ES-I3 (cell line): ENCODE measurements at regions not wholly inside any gene's neighbourhood (a gene's known extent, or its start where the extent isn't known, plus 50 kb on each side); places are given as distances from the start of the nearest gene placed in this dataset.

ENCODE experiments used
- H3K36me3 ChIP-seq: 2 replicates; pipeline ENCODE4 v1.6.1; 2013; ENCODE audit warnings: mild to moderate bottlenecking, low read length, control low read depth, moderate library complexity; ENCODE audit not compliant: insufficient read depth
- H3K4me1 ChIP-seq: 2 replicates; pipeline ENCODE4 v1.6.1; 2013; ENCODE audit warnings: mild to moderate bottlenecking, control low read depth, low read length; ENCODE audit not compliant: insufficient read depth
- H3K9ac ChIP-seq: 2 replicates; pipeline ENCODE4 v1.6.1; 2013; ENCODE audit warnings: low read depth, mild to moderate bottlenecking, low read length, moderate library complexity
- H3K9me3 ChIP-seq: 2 replicates; pipeline ENCODE4 v1.6.1; 2013; ENCODE audit warnings: mild to moderate bottlenecking, low read length, moderate library complexity; ENCODE audit not compliant: control insufficient read depth, insufficient read depth

DNA sequence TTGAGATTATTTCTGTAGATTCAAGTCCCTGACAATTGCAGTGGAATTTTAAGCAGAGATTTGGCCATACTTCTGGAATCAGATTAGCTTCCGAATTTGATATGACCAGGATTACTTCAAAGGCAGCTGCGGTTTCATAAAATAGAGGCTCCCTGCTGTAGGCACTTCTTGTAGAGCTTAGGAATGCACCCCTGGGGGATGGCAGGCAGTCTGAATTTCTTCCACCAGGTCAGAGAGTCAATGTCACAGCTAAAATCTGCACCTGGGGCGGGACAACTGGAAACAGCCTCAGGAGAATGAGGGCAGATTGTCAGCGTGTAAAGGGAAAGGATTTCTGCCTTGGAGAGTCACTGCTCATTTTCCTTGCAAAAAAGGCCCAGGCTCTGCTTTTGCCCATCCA is 182.6 kb downstream of the ARRDC4 start:
- Histone ChIP-seq H3K4me1 (no peaks in the 10 kb centered on the region), H3K9ac (no peak overlapping the region), H3K36me3 (no peaks in the 10 kb centered on the region), H3K9me3 (no peaks in the 10 kb centered on the region)

DNA sequence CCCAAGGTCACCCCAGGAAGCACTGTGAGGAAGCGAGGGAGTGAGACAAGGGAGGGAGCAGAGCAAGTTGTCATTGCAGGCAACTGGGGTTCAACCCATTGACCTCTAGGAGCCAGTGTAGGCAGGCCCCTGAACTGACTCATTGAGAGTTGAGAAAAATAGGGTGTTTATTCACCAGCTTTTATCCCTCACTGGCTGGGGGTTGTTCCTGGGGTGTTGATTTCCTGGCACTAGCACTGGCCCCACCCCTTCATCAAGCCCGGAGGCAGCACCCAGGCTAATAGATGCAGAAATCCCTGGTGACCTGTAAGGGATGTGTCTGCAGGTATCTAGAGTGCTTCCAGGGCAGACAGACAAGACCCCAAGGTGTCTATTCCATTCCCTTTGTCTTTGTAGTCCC is 183.9 kb downstream of the ARRDC4 start:
- H3K9me3 ChIP-seq, result no peaks in the 10 kb centered on the region
- no peak overlapping the region for H3K9ac ChIP-seq
- H3K4me1 ChIP-seq, result no peaks in the 10 kb centered on the region
- no peaks in the 10 kb centered on the region for H3K36me3 ChIP-seq

DNA sequence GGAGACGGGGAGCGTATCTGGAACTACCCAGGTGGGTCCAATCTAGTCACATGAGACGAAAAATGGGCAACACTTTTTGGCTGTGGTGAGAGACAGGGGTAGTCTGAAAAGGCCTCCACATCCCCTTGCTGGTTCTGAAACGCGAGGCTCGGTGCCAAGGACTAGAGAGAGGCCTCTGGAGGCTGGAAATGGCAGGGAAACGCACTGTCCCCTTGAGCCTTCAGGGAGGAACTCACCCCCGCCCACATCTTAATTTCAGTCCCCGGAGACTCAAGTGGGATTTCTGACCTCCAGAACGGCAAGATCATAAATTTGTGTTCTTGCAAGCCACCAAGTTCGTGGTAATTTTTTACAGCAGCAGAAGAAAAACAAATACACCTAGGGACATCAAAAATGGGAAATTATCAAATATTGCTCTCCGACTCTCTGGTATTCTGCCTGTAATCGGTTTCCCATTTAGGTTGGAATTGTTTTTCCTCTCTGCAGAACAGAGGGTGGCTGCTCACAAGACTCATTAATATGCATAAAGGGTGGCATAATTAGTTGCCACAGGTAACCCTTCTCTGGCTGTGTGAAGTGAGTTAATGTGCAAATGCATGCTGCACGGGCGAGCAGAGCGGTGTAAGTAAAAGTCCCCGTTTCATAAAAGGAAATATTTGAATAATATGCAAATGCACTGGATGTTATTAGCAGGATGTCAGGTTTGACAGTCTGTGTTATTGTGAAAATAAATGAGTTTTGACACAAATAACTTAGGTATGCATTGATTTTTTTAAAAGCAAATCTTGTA is 185.7 kb downstream of the ARRDC4 start:
- H3K9me3 ChIP-seq, result no peaks in the 10 kb centered on the region
- no peaks in the 10 kb centered on the region for H3K36me3 ChIP-seq
- no peak overlapping the region for H3K9ac ChIP-seq
- H3K4me1 ChIP-seq, result no peaks in the 10 kb centered on the region

DNA sequence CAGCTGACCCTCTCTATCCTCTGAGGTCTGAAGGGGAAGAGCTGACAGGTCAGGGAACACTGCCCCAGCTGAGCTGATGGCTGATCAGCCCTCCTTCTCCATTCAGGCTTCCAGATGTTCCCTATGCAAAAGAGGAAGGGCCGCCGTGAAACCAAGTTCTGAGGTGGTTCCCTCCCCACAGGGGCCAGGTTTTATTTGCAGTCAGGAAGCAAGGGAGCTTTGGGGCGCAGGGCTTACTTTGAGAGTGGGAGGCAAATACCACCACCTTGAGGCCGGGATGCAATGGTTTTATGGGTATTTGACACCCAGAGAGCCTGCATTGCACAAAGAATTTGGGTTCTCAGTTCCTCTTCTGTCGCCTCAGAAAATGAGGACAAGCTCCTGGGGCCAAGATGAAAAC is 186.9 kb downstream of the ARRDC4 start:
- no peaks in the 10 kb centered on the region for H3K36me3 ChIP-seq
- H3K9me3 ChIP-seq, result no peaks in the 10 kb centered on the region
- no peaks in the 10 kb centered on the region for H3K4me1 ChIP-seq
- no peak overlapping the region for H3K9ac ChIP-seq

DNA sequence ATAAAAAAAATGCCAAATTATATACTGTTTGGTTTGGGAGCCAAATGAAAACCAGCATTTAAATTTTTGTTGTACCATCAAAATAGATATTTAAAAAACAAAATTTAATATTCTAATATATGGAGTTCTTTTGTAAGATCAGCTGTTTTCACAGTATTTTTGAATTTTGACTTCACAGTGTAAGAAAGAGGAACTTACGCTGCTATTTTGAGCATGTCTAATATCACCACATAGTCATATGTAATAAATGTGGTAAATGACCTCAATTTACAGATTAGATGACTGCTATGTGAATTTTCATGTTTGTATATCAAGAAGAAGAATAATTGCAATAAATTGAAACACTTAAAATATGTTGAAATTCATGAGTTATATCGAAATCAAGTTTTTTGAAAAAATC is 189.6 kb downstream of the ARRDC4 start:
- Histone ChIP-seq H3K4me1 (no peaks in the 10 kb centered on the region), H3K36me3 (no peaks in the 10 kb centered on the region), H3K9me3 (no peaks in the 10 kb centered on the region), H3K9ac (no peak overlapping the region)

- H3K9me3 ChIP-seq, result no peaks in the 10 kb centered on the region
- no peaks in the 10 kb centered on the region for H3K36me3 ChIP-seq
- no peaks in the 10 kb centered on the region for H3K4me1 ChIP-seq
- H3K9ac ChIP-seq, result no peak overlapping the region
These were observed 190.0 kb downstream of the ARRDC4 start for GRCh38 chr15:98150536-98150935.

- Histone ChIP-seq H3K4me1 (no peaks in the 10 kb centered on the region), H3K9me3 (no peaks in the 10 kb centered on the region), H3K9ac (no peak overlapping the region), H3K36me3 (no peaks in the 10 kb centered on the region)
These were observed 190.6 kb downstream of the ARRDC4 start for GRCh38 chr15:98151096-98151495.

GRCh38 chr15:98152156-98152555 is 191.7 kb downstream of the ARRDC4 start:
- H3K9me3 ChIP-seq, result no peaks in the 10 kb centered on the region
- no peak overlapping the region for H3K9ac ChIP-seq
- H3K4me1 ChIP-seq, result no peaks in the 10 kb centered on the region
- no peaks in the 10 kb centered on the region for H3K36me3 ChIP-seq

- H3K9me3 ChIP-seq, result no peaks in the 10 kb centered on the region
- H3K4me1 ChIP-seq, result no peaks in the 10 kb centered on the region
- no peak overlapping the region for H3K9ac ChIP-seq
- H3K36me3 ChIP-seq, result no peaks in the 10 kb centered on the region
These were observed 194.4 kb downstream of the ARRDC4 start for GRCh38 chr15:98154863-98155262.

DNA sequence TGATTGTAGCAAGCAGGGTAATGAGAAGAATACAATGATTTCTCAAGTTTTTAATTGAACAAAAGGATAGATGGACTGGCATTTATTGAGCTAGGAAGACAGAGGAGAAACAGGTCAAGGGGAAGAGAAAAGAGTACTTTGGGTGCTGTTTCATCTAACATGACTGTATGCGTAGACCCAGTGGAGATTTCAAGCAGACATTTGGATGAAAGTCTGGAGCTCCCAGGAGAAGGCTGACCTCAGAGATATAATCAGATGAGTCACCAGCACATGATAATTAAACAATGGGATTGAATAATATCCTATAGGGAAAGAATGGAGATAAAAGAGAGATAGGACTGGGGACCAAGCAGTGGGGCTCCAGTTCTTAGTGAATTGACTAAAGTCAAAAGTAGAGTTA is 194.9 kb downstream of the ARRDC4 start:
- Histone ChIP-seq H3K9me3 (no peaks in the 10 kb centered on the region), H3K36me3 (no peaks in the 10 kb centered on the region), H3K9ac (no peak overlapping the region), H3K4me1 (no peaks in the 10 kb centered on the region)

- Histone ChIP-seq H3K4me1 (no peaks in the 10 kb centered on the region), H3K36me3 (no peaks in the 10 kb centered on the region), H3K9me3 (peaks cover 3% of the 10 kb centered on the region), H3K9ac (no peak overlapping the region)
These were observed 199.7 kb downstream of the ARRDC4 start for GRCh38 chr15:98160236-98160635.

- no peak overlapping the region for H3K9ac ChIP-seq
- H3K9me3 ChIP-seq, result peaks cover 3% of the 10 kb centered on the region
- peaks cover 5% of the 10 kb centered on the region; the same call in 1 of the 2 replicates for H3K4me1 ChIP-seq
- H3K36me3 ChIP-seq, result no peaks in the 10 kb centered on the region
These were observed 203.0 kb downstream of the ARRDC4 start for GRCh38 chr15:98163319-98164045.

GRCh38 chr15:98164571-98164970 is 204.1 kb downstream of the ARRDC4 start:
- Histone ChIP-seq H3K9ac (no peak overlapping the region), H3K9me3 (peaks cover 3% of the 10 kb centered on the region), H3K4me1 (peaks cover 5% of the 10 kb centered on the region; the same call in 1 of the 2 replicates), H3K36me3 (no peaks in the 10 kb centered on the region)

DNA sequence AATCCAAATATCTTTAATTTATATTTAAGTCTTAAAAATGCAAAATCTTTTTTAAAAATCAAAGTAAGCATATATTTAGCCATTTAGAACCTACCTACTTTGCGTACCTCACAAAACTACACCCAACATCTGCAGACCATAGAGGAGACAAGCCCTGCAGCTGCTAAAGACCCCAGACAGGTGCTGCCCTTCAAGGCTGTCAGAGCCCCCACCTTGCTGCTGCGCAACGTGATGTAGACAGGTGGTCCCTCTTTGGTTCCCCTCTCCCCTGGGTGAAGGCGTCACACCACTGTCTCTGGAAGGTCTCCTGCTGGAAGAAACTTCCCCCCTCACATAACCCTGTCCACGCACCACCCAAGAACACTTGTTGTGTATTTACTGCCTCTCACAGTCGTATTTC is 204.5 kb downstream of the ARRDC4 start:
- Histone ChIP-seq H3K36me3 (no peaks in the 10 kb centered on the region), H3K9me3 (peaks cover 3% of the 10 kb centered on the region), H3K9ac (no peak overlapping the region), H3K4me1 (peaks cover 5% of the 10 kb centered on the region; the same call in 1 of the 2 replicates)

GRCh38 chr15:98167722-98168268 is 207.3 kb downstream of the ARRDC4 start:
- no peak overlapping the region for H3K9ac ChIP-seq
- H3K36me3 ChIP-seq, result no peaks in the 10 kb centered on the region
- H3K9me3 ChIP-seq, result 0 out of 2 replicates have a peak, but pooled peaks cover 3% of the 10 kb centered on the region
- peaks cover 5% of the 10 kb centered on the region; the same call in 1 of the 2 replicates for H3K4me1 ChIP-seq
